HL-60 (cell line): ENCODE measurements at regions not wholly inside any gene's neighbourhood (a gene's known extent, or its start where the extent isn't known, plus 50 kb on each side); places are given as distances from the start of the nearest gene placed in this dataset.

ENCODE experiments used
- GABPA ChIP-seq: IDR thresholded peaks from 2 replicates; pipeline ENCODE4 v1.6.1; 2012; ENCODE audit warnings: low read depth
- TF ChIP-seq, protein P1 (sequence below): IDR thresholded peaks from 2 replicates; pipeline ENCODE4 v1.6.1; 2012; ENCODE audit warnings: low read depth; ENCODE audit not compliant: insufficient replicate concordance
- TF ChIP-seq, protein P2 (sequence below): IDR thresholded peaks from one replicate; pipeline ENCODE4 v1.5.1; 2011; ENCODE audit warnings: low read length, control low read depth, inconsistent platforms; ENCODE audit not compliant: insufficient read depth

DNA sequence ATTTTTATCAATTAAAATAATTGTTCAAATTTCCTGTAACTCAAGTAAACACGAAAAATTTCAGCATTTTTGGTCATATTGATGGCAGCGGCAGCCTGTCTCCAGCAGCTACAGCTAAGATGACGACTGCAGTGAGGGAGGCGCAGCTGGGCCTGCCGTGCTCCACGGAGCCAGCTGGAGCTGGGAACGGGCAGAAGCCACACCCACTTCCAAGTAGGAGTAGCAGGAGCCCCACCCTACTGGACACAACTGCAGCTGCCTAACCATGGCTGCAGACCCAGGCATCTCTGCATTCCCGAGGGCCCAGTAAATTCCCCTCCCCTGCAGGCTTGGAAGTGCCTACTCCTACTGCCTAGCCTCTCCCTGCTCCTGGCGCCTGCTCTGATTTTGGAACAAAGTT is 2031.7 kb downstream of the EFNA5 start:
- TF ChIP-seq, protein P1, sequence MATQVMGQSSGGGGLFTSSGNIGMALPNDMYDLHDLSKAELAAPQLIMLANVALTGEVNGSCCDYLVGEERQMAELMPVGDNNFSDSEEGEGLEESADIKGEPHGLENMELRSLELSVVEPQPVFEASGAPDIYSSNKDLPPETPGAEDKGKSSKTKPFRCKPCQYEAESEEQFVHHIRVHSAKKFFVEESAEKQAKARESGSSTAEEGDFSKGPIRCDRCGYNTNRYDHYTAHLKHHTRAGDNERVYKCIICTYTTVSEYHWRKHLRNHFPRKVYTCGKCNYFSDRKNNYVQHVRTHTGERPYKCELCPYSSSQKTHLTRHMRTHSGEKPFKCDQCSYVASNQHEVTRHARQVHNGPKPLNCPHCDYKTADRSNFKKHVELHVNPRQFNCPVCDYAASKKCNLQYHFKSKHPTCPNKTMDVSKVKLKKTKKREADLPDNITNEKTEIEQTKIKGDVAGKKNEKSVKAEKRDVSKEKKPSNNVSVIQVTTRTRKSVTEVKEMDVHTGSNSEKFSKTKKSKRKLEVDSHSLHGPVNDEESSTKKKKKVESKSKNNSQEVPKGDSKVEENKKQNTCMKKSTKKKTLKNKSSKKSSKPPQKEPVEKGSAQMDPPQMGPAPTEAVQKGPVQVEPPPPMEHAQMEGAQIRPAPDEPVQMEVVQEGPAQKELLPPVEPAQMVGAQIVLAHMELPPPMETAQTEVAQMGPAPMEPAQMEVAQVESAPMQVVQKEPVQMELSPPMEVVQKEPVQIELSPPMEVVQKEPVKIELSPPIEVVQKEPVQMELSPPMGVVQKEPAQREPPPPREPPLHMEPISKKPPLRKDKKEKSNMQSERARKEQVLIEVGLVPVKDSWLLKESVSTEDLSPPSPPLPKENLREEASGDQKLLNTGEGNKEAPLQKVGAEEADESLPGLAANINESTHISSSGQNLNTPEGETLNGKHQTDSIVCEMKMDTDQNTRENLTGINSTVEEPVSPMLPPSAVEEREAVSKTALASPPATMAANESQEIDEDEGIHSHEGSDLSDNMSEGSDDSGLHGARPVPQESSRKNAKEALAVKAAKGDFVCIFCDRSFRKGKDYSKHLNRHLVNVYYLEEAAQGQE = no peak
- TF ChIP-seq, protein P2, sequence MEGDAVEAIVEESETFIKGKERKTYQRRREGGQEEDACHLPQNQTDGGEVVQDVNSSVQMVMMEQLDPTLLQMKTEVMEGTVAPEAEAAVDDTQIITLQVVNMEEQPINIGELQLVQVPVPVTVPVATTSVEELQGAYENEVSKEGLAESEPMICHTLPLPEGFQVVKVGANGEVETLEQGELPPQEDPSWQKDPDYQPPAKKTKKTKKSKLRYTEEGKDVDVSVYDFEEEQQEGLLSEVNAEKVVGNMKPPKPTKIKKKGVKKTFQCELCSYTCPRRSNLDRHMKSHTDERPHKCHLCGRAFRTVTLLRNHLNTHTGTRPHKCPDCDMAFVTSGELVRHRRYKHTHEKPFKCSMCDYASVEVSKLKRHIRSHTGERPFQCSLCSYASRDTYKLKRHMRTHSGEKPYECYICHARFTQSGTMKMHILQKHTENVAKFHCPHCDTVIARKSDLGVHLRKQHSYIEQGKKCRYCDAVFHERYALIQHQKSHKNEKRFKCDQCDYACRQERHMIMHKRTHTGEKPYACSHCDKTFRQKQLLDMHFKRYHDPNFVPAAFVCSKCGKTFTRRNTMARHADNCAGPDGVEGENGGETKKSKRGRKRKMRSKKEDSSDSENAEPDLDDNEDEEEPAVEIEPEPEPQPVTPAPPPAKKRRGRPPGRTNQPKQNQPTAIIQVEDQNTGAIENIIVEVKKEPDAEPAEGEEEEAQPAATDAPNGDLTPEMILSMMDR = no peak
- no peak for TF ChIP-seq GABPA
